DMS153 treated with DMSO at 0.1 percent for 48 hours (cell line): ENCODE measurements at regions not wholly inside any gene's neighbourhood (a gene's known extent, or its start where the extent isn't known, plus 50 kb on each side); places are given as distances from the start of the nearest gene placed in this dataset.

Experiments
- DNase-seq: peaks from one replicate; lab custom pipeline; 2025; ENCODE audit not compliant: unreplicated experiment; lab: John Stamatoyannopoulos, UW

- DNase-seq: no peak
Observed at GRCh38 chr1:4307911-4308545, 346.4 kb upstream of the AJAP1 start.

GRCh38 chr1:4308806-4309205, 345.6 kb upstream of the AJAP1 start:
- no peak for DNase-seq

GRCh38 chr1:4309676-4310320, 344.6 kb upstream of the AJAP1 start:
- DNase-seq: no peak

GRCh38 chr1:4310396-4310923, 343.9 kb upstream of the AJAP1 start:
- no peak for DNase-seq

GRCh38 chr1:4312024-4312423, 342.4 kb upstream of the AJAP1 start:
- DNase-seq: no peak

GRCh38 chr1:4315202-4315601, 339.2 kb upstream of the AJAP1 start:
- no peak for DNase-seq

- DNase-seq: no peak
Observed at GRCh38 chr1:4317207-4317606, 337.2 kb upstream of the AJAP1 start.

GRCh38 chr1:4318720-4319119, 335.7 kb upstream of the AJAP1 start:
- DNase-seq: no peak

- DNase-seq: no peak
Observed at GRCh38 chr1:4319496-4319895, 334.9 kb upstream of the AJAP1 start.

GRCh38 chr1:4322881-4323280, 331.5 kb upstream of the AJAP1 start:
- no peak for DNase-seq

- DNase-seq: no peak
Observed at GRCh38 chr1:4323309-4323708, 331.1 kb upstream of the AJAP1 start.

- no peak for DNase-seq
Observed at GRCh38 chr1:4324525-4324924, 329.9 kb upstream of the AJAP1 start.

- no peak for DNase-seq
Observed at GRCh38 chr1:4327142-4327541, 327.3 kb upstream of the AJAP1 start.

GRCh38 chr1:4328402-4329071, 325.9 kb upstream of the AJAP1 start:
- DNase-seq: no peak

- no peak for DNase-seq
Observed at GRCh38 chr1:4330805-4331766, 323.3 kb upstream of the AJAP1 start.

- DNase-seq: no peak
Observed at GRCh38 chr1:4331767-4332163, 322.6 kb upstream of the AJAP1 start.

- DNase-seq: no peak
Observed at GRCh38 chr1:4336507-4336906, 317.9 kb upstream of the AJAP1 start.

- no peak for DNase-seq
Observed at GRCh38 chr1:4341421-4341820, 313.0 kb upstream of the AJAP1 start.

- DNase-seq: no peak
Observed at GRCh38 chr1:4344065-4344732, 310.2 kb upstream of the AJAP1 start.

GRCh38 chr1:4345094-4345493, 309.3 kb upstream of the AJAP1 start:
- no peak for DNase-seq

GRCh38 chr1:4346131-4346530, 308.3 kb upstream of the AJAP1 start:
- DNase-seq: no peak
